ENCODE measurements at regions not wholly inside any gene's neighbourhood (a gene's known extent, or its start where the extent isn't known, plus 50 kb on each side); places are given as distances from the start of the nearest gene placed in this dataset.

DNA sequence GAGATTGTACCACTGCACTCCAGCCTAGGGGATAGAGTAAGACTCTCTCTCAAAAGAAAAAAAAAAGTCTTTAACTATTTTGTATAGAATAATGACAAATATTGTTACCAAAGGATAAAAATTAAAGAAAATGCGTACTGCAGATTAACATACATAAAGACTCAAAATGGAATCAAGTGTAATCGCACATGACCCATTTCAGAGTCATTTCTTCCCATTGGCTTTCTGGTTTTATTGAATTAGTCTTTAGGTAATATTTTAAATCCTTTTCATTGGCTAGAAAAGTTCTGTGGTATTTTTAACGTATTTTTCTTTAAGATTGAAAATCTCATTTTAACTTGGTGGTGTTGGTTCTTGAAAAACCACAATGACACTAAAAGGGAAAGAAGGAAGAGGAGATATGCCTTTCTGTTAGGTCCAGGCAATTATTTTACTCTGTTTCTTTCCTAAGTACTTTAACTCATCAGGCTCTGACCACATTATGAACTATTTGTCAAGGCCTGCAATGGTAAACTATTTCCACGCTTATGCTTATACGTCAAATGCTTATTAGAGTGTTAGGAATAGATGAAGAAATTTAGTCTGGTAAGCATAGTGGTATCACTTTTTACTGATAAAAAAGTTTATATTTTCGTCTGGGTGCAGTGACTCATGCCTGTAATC lies 52.3 kb downstream of the PLEKHG1 start:
- FAIRE-seq (no peak), DNase-seq (ENCODE audit: low spot score) (no peak)

DNA sequence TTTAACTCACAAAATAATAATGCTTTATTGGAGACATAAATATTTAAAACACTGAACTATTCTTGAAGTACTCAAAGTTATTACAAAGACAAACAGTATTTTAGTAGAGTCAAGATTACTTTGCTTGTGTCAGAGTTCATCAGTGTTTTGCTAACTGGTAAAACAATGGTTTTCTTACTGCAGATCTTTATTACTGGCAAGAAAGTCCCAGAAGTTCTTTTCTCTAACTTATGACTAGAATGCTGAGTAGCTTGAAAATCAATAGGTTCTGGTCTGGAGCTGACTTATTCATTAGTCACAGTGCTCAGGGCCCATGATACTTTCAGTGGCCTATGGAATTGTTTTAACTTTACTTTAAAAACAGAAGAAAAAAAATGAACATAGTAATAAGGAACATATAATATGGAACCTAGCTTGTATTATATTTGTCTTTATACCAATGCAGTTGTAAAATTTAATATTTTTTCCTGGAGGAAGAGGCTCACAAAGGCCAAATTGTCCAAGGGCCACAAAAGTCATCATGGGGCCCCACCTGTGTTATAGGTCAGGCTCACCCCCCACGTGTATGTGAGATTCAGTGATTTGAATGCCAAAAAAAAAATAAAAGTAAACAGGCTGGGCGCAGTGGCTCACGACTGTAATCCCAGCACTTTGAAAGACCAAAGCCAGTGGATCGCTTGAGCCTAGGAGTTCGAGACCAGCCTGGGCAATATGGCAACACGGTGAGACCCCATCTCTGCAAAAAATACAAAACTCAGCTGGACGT lies 53.3 kb downstream of the PLEKHG1 start:
- no peak for DNase-seq (ENCODE audit: low spot score)
- no peak for FAIRE-seq

DNA sequence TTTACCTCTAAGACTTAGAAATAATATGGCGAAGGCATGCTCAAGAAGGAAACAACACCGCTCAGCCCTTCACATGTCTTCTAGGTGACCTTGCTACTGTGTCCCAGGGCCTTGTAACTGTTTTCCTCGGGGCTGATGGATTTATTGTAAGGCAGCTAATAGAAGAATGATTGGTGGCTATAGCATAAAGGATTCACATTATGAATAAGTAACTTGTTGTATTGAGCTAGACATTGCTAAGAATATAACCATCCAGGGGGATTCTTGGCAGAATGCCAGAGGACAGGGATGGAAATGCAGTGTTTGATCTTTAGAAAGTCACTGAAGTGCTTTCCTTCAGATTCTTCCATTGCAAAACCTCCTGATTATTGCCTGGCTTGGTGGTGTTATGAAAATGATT lies 54.9 kb downstream of the PLEKHG1 start:
- no peak for DNase-seq (ENCODE audit: low spot score)
- FAIRE-seq: no peak

DNA sequence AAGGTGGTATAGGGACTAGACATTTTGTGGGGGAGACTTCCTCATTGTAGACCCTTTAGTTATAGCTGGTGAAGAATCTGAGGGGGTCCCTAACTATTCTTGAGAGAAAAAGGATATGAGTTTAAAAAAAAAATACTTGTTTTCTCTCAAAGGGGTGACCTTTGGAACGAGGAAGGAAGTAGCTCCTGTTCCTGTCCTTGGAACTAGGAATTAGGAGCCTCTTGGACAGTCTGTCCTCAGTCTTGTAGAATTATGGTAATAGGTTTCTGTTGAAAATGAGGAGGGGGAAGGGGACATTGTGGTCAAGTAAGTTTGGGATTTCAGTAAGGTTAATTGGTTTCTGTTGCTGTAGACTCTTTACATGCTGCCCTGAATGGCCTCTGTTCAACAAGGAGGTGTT lies 56.5 kb downstream of the PLEKHG1 start:
- FAIRE-seq (no peak), DNase-seq (ENCODE audit: low spot score) (no peak)

DNA sequence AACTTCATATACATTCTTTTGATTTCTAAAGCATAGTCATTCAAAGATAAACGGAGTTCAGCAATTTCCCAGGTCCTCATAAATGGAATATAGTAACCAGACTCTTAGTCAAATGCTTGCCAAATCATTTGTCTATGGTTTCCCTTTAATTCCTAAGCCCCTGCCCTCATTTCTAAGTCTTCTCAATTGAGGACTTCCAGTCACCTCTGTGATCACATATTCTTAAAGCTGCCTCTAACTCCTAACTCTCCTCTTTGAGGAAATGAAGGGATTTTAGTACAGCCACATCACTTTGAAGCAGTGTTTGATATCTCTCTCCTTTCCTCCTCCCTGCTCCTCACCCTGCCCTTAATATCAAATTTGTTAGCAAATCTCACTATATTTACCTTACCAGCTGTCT lies 58.7 kb downstream of the PLEKHG1 start:
- no peak for DNase-seq (ENCODE audit: low spot score)
- FAIRE-seq: no peak

DNA sequence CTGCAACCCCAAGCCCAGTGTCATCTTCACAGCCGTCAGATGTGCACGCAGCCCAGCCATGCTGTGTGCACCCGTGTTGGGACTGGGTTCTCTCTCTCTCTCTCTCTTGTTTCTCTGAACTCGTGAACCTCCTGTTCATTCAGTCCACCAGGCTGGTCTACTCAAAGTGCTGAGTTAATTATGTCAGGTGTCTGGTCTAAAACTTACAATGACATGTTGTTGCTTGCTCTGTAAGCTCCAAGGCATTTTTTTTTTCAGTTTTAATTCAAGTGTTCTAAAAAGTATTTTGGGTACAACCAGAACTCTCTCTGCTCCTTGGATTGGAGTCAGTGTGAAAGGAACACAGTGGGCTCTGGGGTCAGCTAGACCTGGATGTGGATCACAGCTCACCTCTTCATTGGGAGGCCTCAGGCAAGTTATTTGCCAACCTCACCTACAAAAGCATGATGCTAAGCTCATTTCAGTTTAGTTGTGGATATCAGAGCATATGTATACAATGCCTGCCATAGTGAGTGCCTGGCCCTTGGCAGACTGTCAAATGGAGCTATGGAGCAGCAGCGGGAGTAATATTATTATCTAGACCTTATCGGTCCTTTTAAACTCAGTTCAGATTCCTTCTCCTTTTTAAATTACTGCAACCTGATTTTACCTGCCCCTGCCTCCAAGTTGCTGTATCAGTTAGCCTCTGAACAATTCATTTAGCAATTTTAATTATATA lies 59.5 kb downstream of the PLEKHG1 start:
- DNase-seq (ENCODE audit: low spot score) (no peak), FAIRE-seq (no peak)

DNA sequence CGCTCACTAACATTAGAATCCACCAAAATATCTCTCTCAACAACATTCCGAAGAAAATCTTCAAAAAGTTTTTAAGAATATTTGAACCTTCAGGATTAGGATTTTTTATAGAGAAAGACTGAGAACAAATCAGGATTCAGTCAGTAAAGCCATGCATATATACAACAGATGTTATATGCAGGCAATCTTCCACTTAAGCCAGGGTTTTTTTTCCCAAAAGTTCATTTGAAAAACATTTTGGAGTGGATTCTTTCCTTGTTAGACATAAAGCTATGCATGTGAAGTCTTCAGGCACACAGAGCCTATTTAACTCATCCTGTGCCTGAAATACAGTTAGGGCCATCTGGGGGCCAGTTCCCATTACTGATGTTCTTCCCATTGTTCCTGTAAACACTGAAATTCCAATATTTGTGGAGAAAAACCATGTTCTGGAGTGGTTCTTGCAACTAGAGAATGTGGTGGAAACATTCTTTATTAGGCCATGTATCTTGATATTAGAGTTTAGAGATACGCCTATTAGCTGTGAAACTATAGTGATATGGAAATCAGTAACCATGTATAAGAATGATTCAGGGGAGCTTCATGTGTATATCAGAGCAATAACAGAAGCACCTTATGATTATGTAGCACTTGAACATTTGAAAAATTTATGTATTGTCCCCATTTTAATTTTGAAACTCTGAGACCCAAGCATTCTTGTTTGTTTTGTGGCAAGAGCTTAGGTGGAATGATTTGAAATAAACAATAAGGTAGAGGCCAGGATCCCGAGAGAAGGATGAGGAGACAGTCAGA lies 61.7 kb downstream of the PLEKHG1 start:
- DNase-seq (ENCODE audit: low spot score) (no peak), FAIRE-seq (no peak)

DNA sequence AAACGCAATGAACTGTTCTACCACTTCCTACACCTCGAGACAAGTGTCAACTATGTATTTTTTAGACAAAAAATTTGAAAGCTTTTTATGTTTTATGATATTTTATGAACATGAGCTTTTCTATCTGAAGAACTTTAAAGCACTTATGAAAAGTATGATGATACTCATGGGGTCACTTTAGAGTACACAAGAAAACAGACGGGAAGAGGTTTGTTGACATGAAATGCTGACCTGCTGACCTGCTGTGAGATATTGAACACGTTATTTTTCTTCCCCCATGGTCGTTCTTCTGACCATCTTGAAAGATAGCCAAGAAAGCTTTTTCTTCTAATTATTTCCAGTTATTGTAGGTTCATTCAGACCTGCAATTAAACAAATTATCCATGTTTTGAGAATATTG lies 63.1 kb downstream of the PLEKHG1 start:
- no peak for FAIRE-seq
- no peak for DNase-seq (ENCODE audit: low spot score)

DNA sequence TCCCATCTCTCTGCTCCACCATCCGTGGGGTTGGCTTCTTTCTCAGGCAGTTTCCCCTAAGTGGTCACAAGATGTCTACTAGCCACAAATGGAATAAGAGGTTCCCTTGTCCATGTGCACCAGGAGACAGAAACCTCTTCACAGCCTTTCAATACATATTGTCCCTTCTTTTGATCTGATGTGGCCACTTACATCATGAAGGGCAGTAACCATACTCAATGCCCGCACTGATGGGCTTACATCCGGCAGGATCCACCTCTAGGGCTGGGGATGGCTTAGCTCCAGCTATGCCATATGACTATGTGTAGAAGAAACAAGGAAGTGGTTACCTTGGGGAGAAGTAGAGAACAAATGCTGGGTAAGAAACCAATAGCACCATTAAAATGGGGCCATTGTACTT lies 64.4 kb downstream of the PLEKHG1 start:
- DNase-seq (ENCODE audit: low spot score) (no peak), FAIRE-seq (no peak)

DNA sequence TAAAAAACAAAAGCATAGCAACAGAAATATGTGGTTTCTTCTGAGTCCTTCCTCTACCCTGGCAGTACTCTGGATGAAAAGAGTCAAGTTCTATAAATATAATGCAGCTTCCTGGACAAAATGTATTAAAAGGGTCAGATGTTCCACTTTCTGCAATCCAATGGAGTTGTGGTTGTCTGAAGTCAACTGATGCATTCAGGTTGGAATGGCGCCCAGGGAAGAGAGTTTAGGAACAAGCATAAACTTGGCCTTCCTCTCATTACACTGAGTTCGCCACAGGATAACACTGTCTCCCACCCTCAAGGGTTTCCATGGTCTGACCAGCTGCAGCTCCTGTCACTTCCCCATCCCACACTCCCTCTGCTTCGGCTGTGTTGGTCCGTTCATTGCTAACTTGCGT lies 66.4 kb downstream of the PLEKHG1 start:
- FAIRE-seq: no peak

DNA sequence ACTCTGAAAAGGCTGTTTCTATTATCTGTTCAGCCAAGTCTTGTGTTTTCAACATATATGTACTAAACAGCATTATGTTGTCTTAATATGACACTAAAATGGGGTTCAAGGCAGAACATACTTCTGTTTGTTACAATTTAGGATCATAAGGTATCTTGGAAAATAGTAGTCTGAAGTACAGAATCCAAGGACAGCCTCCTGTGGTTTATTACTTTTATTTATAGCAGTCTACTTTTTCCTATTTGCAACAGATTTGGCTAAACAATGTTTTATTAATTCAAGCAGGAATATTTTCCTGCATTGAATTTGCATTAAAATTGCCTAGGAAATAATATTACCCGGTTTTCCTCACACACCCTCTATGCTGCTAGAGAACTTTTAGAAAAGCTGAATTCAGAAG lies 67.7 kb downstream of the PLEKHG1 start:
- DNase-seq (ENCODE audit: low spot score): no peak
- FAIRE-seq: no peak

More for the DNA sequence above, 66.4 kb downstream of the PLEKHG1 start:
- DNase-seq (ENCODE audit: low spot score): no peak

DNA sequence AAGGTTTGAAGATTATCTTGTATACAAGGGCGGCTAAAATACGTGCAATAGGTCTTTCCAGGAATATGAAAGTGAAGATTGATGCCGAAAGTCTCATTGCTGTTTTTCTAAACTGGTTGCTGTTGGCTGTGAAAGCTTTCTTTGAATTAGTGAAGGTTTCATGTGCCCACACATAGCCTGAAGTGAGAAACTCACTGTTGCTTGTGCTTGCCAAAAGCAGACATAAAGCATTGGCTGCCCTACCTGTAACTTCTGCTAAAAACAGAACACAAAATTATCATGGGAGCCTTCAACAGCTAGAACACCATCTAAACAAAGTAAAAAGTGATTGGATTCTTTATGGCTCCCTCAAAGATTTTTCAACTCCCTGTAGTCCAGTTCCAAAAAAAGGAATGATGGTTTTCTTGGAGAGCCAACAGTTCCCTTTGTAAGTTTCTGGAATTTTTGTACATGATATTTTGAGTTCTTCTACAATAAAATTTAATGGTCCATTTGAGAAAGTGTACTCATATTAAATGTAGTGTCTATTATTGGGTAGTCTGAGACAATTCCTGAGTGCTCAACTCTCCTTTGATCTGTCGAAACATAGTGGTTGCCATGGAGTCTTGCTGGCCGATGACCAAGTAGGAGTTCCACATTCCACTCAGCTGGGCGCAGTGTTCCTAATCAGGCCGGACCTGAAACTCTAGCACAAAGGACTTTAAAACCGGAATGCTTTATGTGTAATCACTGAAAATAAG lies 68.5 kb downstream of the PLEKHG1 start:
- FAIRE-seq (no peak), DNase-seq (ENCODE audit: low spot score) (peak; percentile 89)

DNA sequence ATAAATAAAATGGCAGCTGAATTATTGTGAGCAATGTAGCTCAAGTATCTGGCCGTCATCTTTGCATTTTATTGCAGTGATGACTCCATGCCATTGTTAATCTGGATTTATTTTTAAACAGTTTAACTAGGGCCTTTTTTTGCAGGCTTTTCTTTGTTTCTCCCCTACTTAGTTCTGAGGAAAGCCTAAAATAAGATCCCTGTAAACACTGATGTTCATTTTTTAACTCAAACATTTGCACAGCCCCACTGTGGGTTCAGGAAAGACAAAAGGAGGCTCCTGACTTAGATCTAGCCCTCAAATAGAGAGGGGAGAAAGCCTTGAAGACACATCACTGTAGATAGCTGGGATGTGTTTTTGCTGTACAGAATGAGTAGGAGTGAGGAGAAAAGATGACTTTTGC lies 69.2 kb downstream of the PLEKHG1 start:
- FAIRE-seq (no peak), DNase-seq (ENCODE audit: low spot score) (no peak)

DNA sequence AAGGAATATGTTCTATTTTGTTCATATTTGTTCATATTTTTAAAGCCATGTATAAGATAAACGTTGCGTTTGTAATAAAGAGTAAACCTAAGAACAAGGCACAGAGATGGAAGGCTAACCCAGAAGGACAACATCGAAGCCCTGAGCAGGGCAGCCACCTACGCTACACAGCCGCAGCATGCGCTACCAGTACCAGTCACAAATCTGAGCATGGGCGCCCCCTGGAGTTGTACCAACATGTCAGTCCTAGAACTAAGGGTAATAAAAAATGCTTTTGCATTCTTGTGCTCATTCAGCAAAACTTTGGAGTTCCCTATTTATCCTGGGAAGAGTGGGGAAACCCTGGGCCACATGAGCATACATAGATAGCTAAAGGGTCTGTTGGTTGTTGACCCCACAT lies 70.6 kb downstream of the PLEKHG1 start:
- FAIRE-seq (no peak), DNase-seq (ENCODE audit: low spot score) (no peak)

DNA sequence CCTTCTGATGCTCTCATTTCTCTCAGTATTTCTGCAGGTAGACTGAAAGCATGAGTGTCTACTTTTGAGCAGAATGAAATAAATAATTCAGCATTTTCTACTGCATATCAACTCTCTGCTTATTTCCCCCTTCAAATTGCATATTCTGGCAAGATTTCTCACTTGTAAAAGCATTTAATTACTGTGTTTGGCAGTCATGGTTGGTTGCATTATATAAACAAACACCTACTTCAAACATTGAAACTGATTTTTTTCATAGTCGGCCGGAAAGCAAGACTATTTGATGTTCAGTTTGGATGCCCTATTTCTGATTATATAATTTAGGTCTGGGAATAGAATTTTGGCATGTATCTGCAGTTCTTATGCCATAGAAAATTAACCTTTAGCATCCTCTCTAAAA lies 73.1 kb downstream of the PLEKHG1 start:
- DNase-seq (ENCODE audit: low spot score): no peak
- FAIRE-seq: no peak

DNA sequence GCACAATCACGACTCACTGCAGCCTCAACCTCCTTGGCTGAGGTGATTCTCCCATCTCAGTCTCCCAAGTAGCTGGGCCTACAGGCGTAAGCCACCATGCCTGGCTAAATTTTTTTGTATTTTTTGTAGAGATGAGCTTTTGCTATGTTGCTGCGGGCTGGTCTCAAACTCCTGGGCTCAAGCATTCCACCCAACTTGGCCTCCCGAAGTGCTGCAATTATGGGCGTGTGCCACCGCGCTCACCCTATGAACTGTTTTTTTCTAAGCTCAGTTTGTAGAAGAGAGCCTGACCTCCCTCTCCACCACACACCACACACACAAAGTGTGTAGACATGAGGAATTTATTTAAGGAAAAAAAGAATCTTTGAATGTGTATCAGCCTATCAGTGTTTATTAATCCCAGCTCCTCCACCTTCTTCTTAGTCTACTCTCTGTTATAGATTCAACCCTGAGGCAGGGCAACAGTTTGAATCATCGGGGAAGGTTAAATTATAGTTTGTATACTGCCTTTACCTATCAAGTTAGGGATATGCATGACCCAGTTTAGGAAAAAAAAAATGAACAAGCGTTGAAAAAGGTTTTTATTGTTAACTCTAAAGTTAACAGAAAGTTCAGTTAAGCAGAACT lies 74.1 kb downstream of the PLEKHG1 start:
- no peak for FAIRE-seq
- no peak for DNase-seq (ENCODE audit: low spot score)

DNA sequence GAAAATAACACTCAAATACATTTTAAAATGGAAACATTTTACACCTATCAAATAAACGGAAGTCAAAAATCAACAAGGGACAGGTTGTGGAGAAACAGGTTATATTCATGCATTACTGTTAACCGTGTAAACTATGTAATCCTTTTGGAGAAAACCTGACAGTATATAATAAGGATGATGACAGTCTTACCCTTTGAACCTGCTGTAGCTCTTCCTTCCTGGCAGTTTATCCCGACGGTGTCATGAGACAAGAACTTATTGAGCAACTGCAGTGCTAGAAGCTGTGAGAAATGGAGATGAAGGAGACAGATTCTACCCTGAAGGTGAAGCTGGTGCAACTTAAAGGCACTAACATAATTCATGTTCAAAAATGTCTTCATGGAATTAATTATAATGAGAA lies 76.7 kb downstream of the PLEKHG1 start:
- FAIRE-seq (no peak), DNase-seq (ENCODE audit: low spot score) (no peak)

DNA sequence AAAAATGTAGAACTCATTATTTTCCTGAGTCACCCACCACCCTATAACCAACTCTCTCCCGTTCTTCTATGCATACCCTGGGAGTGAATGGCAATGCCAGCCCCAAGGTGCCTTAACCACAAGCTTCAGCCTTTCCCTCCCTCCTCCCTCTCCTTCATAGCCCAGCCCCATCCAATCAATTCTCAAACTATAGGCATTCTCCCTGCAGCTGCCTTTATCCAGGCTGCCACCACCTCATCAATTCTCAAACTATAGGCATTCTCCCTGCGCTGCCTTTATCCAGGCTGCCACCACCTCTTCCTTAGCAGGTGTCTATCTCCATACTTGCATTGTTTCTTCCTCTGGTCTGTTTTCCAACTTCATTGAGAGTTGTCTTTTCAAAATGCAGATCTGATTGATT lies 77.1 kb downstream of the PLEKHG1 start:
- FAIRE-seq (no peak), DNase-seq (ENCODE audit: low spot score) (no peak)

DNA sequence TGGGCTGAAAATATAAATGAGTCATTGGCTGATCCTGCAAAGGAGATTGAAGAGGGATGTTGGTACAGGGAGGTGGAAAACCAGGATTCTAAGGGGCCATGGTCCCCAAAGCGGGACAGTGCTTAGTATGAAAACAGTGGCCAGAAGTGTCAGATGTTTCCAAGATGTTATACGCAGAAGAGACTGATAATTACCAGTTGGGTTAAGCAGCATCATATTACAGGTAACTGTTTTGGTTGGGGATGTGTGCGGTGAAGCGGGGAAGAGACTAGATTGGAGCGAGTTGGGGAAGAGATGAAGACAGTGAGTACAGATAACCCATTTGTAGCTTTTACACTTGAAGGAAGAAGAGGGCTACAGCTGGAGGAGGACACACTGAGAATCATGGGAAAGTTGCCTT lies 80.8 kb downstream of the PLEKHG1 start:
- no peak for DNase-seq (ENCODE audit: low spot score)

DNA sequence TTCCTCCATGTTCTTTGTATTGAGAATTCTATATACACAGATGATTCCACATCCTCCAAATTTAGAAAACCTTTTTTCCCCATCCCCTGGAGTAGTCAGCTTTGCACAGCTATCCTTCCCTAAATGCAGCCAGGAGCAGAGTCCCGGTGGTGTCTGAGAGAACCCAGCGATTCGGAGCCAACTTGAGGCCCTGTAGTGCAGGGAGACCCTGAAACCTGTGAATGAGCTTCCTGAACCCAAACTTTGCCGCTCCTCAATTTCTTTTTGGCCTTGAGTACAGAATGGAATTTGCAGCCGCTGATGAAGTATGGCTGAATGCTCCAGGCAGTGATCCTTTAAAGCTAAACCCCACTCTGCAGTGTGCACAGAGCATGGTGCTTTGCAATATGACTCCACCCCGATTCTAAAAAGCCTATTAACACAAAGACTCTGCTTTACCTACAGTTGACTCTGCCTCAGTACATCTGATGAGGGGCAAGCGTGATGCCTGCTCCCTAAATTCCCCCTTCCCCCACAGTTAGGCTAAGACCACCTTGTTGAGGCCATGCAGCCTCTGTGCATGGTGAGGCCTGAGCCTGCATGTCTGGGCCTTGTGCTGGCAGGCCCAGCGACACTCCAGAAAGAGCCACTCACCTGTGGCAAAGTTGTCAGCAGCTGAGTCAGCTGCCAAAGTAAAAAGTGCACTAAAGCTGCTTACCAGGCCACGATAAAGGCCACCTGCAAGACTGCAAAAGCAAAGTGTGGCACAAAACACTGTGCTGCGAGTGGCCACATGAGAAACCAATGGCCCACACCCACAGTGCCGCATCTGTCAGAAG lies 82.1 kb downstream of the PLEKHG1 start:
- DNase-seq (ENCODE audit: low spot score) (no peak), FAIRE-seq (peak; percentile 68)

More for the DNA sequence above, 80.8 kb downstream of the PLEKHG1 start:
- FAIRE-seq: no peak
